ENCODE measurements at regions not wholly inside any gene's neighbourhood (a gene's known extent, or its start where the extent isn't known, plus 50 kb on each side); places are given as distances from the start of the nearest gene placed in this dataset.
A peak's percentile ranks its signal among the peaks of the same experiment; 100 is the strongest.

GRCh38 chr14:23694949-23695663 lies 58.9 kb downstream of the DHRS2 start:
- Mint-ChIP-seq H3K27ac (no peak overlapping the region), H3K4me1 (no peaks in the 10 kb centered on the region), H3K9me3 (no peaks in the 10 kb centered on the region), H3K4me3 (no peak overlapping the region), H3K27me3 (no peaks in the 10 kb centered on the region), H3K36me3 (ENCODE audit: low read depth) (no peaks in the 10 kb centered on the region)
- DNase-seq: no peak
- intact Hi-C loops (cut with micrococcal nuclease): no loop called here

DNA sequence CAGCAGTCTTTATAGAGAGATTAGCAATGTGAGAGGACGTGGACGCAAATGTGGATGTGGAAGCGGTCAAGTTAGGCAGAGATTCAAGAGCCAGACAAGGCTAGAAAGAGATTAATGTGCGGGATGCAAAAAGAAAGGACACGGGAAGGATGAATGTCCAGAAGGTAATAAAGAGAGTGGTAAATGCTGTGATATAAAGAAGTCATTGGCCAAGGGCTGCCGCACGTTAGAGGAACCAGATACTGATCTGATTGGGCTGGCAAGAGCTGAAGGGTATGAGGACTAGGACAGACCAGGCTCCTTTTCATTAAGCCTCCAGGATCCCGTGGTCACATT lies 59.5 kb downstream of the DHRS2 start:
- H3K36me3 Mint-ChIP-seq (ENCODE audit: low read depth): no peaks in the 10 kb centered on the region
- no peak for DNase-seq
- intact Hi-C loops (cut with micrococcal nuclease): no loop called here
- H3K9me3 Mint-ChIP-seq: no peaks in the 10 kb centered on the region
- no peak overlapping the region for H3K4me3 Mint-ChIP-seq
- H3K4me1 Mint-ChIP-seq: no peaks in the 10 kb centered on the region
- H3K27ac Mint-ChIP-seq: no peak overlapping the region
- no peaks in the 10 kb centered on the region for H3K27me3 Mint-ChIP-seq

GRCh38 chr14:23696701-23697239 lies 60.6 kb downstream of the DHRS2 start:
- no peak overlapping the region for H3K4me3 Mint-ChIP-seq

DNA sequence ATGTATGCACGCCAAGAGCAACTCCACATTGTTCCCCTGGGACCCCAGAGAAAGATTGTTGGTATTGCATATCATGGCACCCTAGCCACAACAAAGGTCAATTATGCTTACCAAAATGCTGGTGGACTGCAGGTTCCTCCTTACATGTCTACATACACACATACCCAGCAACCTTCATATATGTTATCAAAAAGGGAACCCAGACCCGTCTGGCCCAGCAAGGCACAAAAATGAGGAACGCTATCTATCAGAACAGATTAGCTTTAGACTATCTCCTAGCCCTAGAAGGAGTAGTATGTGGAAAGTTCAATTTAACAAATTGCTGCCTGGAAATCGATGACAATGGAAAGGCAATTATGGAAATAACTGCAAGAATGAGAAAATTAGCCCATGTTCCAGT lies 61.5 kb downstream of the DHRS2 start:
- DNase-seq: no peak
- peaks cover 2% of the 10 kb centered on the region for H3K27me3 Mint-ChIP-seq
- H3K9me3 Mint-ChIP-seq: peaks cover 2% of the 10 kb centered on the region
- H3K4me1 Mint-ChIP-seq: no peaks in the 10 kb centered on the region
- no peaks in the 10 kb centered on the region for H3K36me3 Mint-ChIP-seq (ENCODE audit: low read depth)
- no peak overlapping the region for H3K27ac Mint-ChIP-seq
- intact Hi-C loops (cut with micrococcal nuclease): no loop called here
- no peak overlapping the region for H3K4me3 Mint-ChIP-seq

More at GRCh38 chr14:23696701-23697239, 60.6 kb downstream of the DHRS2 start:
- Mint-ChIP-seq H3K36me3 (ENCODE audit: low read depth) (no peaks in the 10 kb centered on the region), H3K27ac (no peak overlapping the region), H3K4me1 (no peaks in the 10 kb centered on the region), H3K9me3 (no peaks in the 10 kb centered on the region), H3K27me3 (peaks cover 2% of the 10 kb centered on the region)
- peak; percentile 47 for DNase-seq
- intact Hi-C loops (cut with micrococcal nuclease): no loop called here

- no peak for DNase-seq
- H3K9me3 Mint-ChIP-seq: peaks cover 14% of the 10 kb centered on the region
- H3K4me1 Mint-ChIP-seq: no peaks in the 10 kb centered on the region
- intact Hi-C loops (cut with micrococcal nuclease): no loop called here
- H3K27me3 Mint-ChIP-seq: peaks cover 4% of the 10 kb centered on the region
- no peaks in the 10 kb centered on the region for H3K36me3 Mint-ChIP-seq (ENCODE audit: low read depth)
- H3K27ac Mint-ChIP-seq: no peak overlapping the region
- H3K4me3 Mint-ChIP-seq: no peak overlapping the region
These were observed 66.7 kb downstream of the DHRS2 start for GRCh38 chr14:23702656-23703426.

DNA sequence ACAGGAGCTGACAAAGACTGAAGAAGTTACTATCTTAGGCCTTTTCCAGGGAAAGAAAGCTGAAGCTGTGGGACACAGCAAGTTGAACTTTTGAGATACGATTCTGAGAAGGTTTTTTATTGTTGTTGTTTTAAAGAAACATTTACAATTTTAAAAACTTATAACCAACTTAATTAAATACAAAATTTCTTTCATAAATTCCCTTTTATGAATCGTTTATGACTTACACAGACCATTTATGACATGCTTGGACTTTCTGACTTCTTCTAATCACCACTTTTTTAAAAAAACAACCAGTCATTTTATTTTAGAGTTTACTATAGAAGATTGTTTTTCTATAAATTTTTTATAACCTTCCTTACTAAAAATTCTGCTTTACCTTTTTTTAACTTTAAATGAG lies 68.7 kb downstream of the DHRS2 start:
- no peak for DNase-seq
- H3K27ac Mint-ChIP-seq: no peak overlapping the region
- H3K4me3 Mint-ChIP-seq: no peak overlapping the region
- intact Hi-C loops (cut with micrococcal nuclease): no loop called here
- no peaks in the 10 kb centered on the region for H3K36me3 Mint-ChIP-seq (ENCODE audit: low read depth)
- peaks cover 14% of the 10 kb centered on the region for H3K9me3 Mint-ChIP-seq
- H3K27me3 Mint-ChIP-seq: peaks cover 4% of the 10 kb centered on the region
- no peaks in the 10 kb centered on the region for H3K4me1 Mint-ChIP-seq

GRCh38 chr14:23707415-23707814 lies 71.3 kb downstream of the DHRS2 start:
- Mint-ChIP-seq H3K27ac (no peak overlapping the region), H3K9me3 (peaks cover 14% of the 10 kb centered on the region), H3K27me3 (peaks cover 11% of the 10 kb centered on the region), H3K36me3 (ENCODE audit: low read depth) (no peaks in the 10 kb centered on the region), H3K4me3 (no peak overlapping the region), H3K4me1 (no peaks in the 10 kb centered on the region)
- intact Hi-C loops (cut with micrococcal nuclease): no loop called here
- DNase-seq: no peak

GRCh38 chr14:23708343-23708742 lies 72.2 kb downstream of the DHRS2 start:
- Mint-ChIP-seq H3K27ac (no peak overlapping the region), H3K4me1 (no peaks in the 10 kb centered on the region), H3K36me3 (ENCODE audit: low read depth) (no peaks in the 10 kb centered on the region), H3K9me3 (peaks cover 10% of the 10 kb centered on the region), H3K4me3 (no peak overlapping the region), H3K27me3 (peaks cover 15% of the 10 kb centered on the region)
- DNase-seq: no peak
- intact Hi-C loops (cut with micrococcal nuclease): no loop called here

- Mint-ChIP-seq H3K4me1 (no peaks in the 10 kb centered on the region), H3K27ac (no peak overlapping the region), H3K27me3 (peaks cover 15% of the 10 kb centered on the region), H3K4me3 (no peak overlapping the region), H3K36me3 (ENCODE audit: low read depth) (no peaks in the 10 kb centered on the region), H3K9me3 (peaks cover 10% of the 10 kb centered on the region)
- DNase-seq: no peak
- intact Hi-C loops (cut with micrococcal nuclease): no loop called here
These were observed 73.8 kb downstream of the DHRS2 start for GRCh38 chr14:23709923-23710322.

- DNase-seq: no peak
- Mint-ChIP-seq H3K27ac (no peak overlapping the region), H3K36me3 (ENCODE audit: low read depth) (no peaks in the 10 kb centered on the region), H3K27me3 (peaks cover 15% of the 10 kb centered on the region), H3K4me3 (no peak overlapping the region), H3K4me1 (no peaks in the 10 kb centered on the region), H3K9me3 (peaks cover 8% of the 10 kb centered on the region)
- intact Hi-C loops (cut with micrococcal nuclease): no loop called here
These were observed 76.1 kb downstream of the DHRS2 start for GRCh38 chr14:23712287-23712686.

GRCh38 chr14:23719225-23719985 lies 83.2 kb downstream of the DHRS2 start:
- intact Hi-C loops (cut with micrococcal nuclease): no loop called here
- DNase-seq: no peak
- H3K4me3 Mint-ChIP-seq: no peak overlapping the region
- peaks cover 4% of the 10 kb centered on the region for H3K27me3 Mint-ChIP-seq
- H3K9me3 Mint-ChIP-seq: no peaks in the 10 kb centered on the region
- H3K36me3 Mint-ChIP-seq (ENCODE audit: low read depth): no peaks in the 10 kb centered on the region
- H3K4me1 Mint-ChIP-seq: no peaks in the 10 kb centered on the region
- H3K27ac Mint-ChIP-seq: no peak overlapping the region

DNA sequence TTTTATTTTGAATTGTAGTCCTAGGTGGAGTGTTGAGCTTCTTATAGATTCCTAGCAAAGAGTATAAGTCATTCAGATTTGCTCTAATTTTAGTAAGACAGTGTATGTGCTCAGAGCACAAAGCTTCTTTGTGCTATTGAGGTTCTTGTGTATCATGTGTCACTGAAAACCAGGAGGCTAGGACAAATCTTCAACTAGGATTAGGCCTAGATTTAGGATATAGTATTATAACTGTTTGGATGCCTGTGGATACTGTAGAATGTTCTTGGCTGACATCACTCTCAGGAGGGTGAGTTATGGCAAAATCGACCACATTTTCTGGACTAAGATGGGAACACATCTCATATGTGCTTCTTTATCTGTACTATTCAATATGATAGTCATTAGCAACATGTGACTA lies 86.5 kb downstream of the DHRS2 start:
- Mint-ChIP-seq H3K27me3 (peaks cover 4% of the 10 kb centered on the region), H3K36me3 (ENCODE audit: low read depth) (no peaks in the 10 kb centered on the region), H3K4me1 (no peaks in the 10 kb centered on the region), H3K9me3 (no peaks in the 10 kb centered on the region), H3K27ac (no peak overlapping the region), H3K4me3 (no peak overlapping the region)
- DNase-seq: no peak
- intact Hi-C loops (cut with micrococcal nuclease): no loop called here

DNA sequence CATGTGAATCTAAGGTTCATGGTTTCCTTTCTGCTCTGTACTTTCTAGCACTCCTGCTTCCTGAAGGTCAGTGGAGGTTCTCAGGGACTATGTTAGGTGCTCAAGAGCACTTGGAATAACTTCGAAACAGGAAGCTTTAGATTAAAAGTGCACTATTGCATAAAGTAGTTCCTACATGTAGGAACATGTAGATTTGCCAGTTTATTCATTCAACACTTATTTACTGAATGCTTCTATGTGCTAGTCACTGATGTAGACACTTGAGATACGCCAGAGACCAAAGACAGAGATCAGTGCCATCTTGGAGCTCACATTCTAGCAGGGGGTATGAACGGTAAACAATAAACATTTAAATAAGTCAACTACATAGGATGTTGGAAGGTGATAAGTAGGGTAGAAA lies 87.7 kb downstream of the DHRS2 start:
- Mint-ChIP-seq H3K27ac (no peak overlapping the region), H3K9me3 (no peaks in the 10 kb centered on the region), H3K4me1 (no peaks in the 10 kb centered on the region), H3K4me3 (no peak overlapping the region), H3K27me3 (peaks cover 2% of the 10 kb centered on the region), H3K36me3 (ENCODE audit: low read depth) (no peaks in the 10 kb centered on the region)
- intact Hi-C loops (cut with micrococcal nuclease): no loop called here
- DNase-seq: no peak

- Mint-ChIP-seq H3K36me3 (ENCODE audit: low read depth) (no peaks in the 10 kb centered on the region), H3K9me3 (no peaks in the 10 kb centered on the region), H3K27me3 (peaks cover 2% of the 10 kb centered on the region), H3K4me1 (no peaks in the 10 kb centered on the region), H3K4me3 (no peak overlapping the region), H3K27ac (no peak overlapping the region)
- DNase-seq: no peak
- intact Hi-C loops (cut with micrococcal nuclease): loop anchor here (5.0 kb wide), 1 partner anchor 187 kb away; no protein-coding TSS in a partner anchor
These were observed 89.4 kb downstream of the DHRS2 start for GRCh38 chr14:23725528-23725927.

All from activated CD4-positive, alpha-beta T cell treated with anti-CD3 and anti-CD28 coated beads, Interleukin-2, amount 10 ng/mL, durations not matched to agents 24 days and 14 days (primary cell).